ENCODE measurements at regions not wholly inside any gene's neighbourhood (a gene's known extent, or its start where the extent isn't known, plus 50 kb on each side); places are given as distances from the start of the nearest gene placed in this dataset.

- no peak overlapping the region for H3K4me3 ChIP-seq (ENCODE audit: low read depth, low read length)
- TF ChIP-seq CTCF (IDR thresholded peaks at IDR 0.05; ENCODE audit: borderline replicate concordance, insufficient read depth, low read depth, low read length) = no peak
Measured at GRCh38 chr21:16945580-16945979, 567.3 kb upstream of the CXADR start.

- no peak for TF ChIP-seq CTCF (IDR thresholded peaks at IDR 0.05; ENCODE audit: borderline replicate concordance, insufficient read depth, low read depth, low read length)
Measured at GRCh38 chr21:16956824-16957223, 556.0 kb upstream of the CXADR start.

GRCh38 chr21:16965424-16965823, 547.4 kb upstream of the CXADR start:
- TF ChIP-seq CTCF (IDR thresholded peaks at IDR 0.05; ENCODE audit: borderline replicate concordance, insufficient read depth, low read depth, low read length) = no peak
- no peak overlapping the region for H3K4me3 ChIP-seq (ENCODE audit: low read depth, low read length)

More at GRCh38 chr21:16956824-16957223, 556.0 kb upstream of the CXADR start:
- H3K4me3 ChIP-seq (ENCODE audit: low read depth, low read length) = no peak overlapping the region

GRCh38 chr21:16968436-16968835, 544.4 kb upstream of the CXADR start:
- H3K4me3 ChIP-seq (ENCODE audit: low read depth, low read length) = no peak overlapping the region
- no peak for TF ChIP-seq CTCF (IDR thresholded peaks at IDR 0.05; ENCODE audit: borderline replicate concordance, insufficient read depth, low read depth, low read length)

GRCh38 chr21:16969636-16970035, 543.2 kb upstream of the CXADR start:
- H3K4me3 ChIP-seq (ENCODE audit: low read depth, low read length) = no peak overlapping the region
- TF ChIP-seq CTCF (IDR thresholded peaks at IDR 0.05; ENCODE audit: borderline replicate concordance, insufficient read depth, low read depth, low read length) = no peak

GRCh38 chr21:16974060-16974459, 538.8 kb upstream of the CXADR start:
- no peak for TF ChIP-seq CTCF (IDR thresholded peaks at IDR 0.05; ENCODE audit: borderline replicate concordance, insufficient read depth, low read depth, low read length)
- no peak overlapping the region for H3K4me3 ChIP-seq (ENCODE audit: low read depth, low read length)

GRCh38 chr21:16976193-16976592, 536.6 kb upstream of the CXADR start:
- TF ChIP-seq CTCF (IDR thresholded peaks at IDR 0.05; ENCODE audit: borderline replicate concordance, insufficient read depth, low read depth, low read length) = no peak

More at GRCh38 chr21:16976193-16976592, 536.6 kb upstream of the CXADR start:
- no peak overlapping the region for H3K4me3 ChIP-seq (ENCODE audit: low read depth, low read length)
